Muscle of arm (tissue), 1 donor: ENCODE measurements at regions not wholly inside any gene's neighbourhood (a gene's known extent, or its start where the extent isn't known, plus 50 kb on each side); places are given as distances from the start of the nearest gene placed in this dataset.
"Not testable (repeated sequence)": the region's sequence is repeated elsewhere in the genome, so short reads cannot be mapped to it uniquely, and the experiment has no call there.

Source experiments
- DNase-seq: peaks from one replicate; pipeline ENCODE4 v3.0.0-alpha.2; 2013

GRCh38 chr5:110812639-110813038, 73.8 kb downstream of the SLC25A46 start:
- DNase-seq: no peak

GRCh38 chr5:110815916-110816605, 77.3 kb downstream of the SLC25A46 start:
- no peak for DNase-seq

- DNase-seq: peak; percentile 31
These were observed 78.7 kb downstream of the SLC25A46 start for GRCh38 chr5:110817459-110817858.

GRCh38 chr5:110823571-110823970, 84.8 kb downstream of the SLC25A46 start:
- no peak for DNase-seq

GRCh38 chr5:110824936-110825441, 86.2 kb downstream of the SLC25A46 start:
- DNase-seq: no peak

GRCh38 chr5:110832683-110833082, 93.9 kb downstream of the SLC25A46 start:
- DNase-seq: no peak

- DNase-seq: not testable (repeated sequence)
These were observed 96.1 kb downstream of the SLC25A46 start for GRCh38 chr5:110834933-110835332.

GRCh38 chr5:110836851-110837250, 98.0 kb downstream of the SLC25A46 start:
- DNase-seq: peak; percentile 59

GRCh38 chr5:110838357-110838756, 99.5 kb downstream of the SLC25A46 start:
- not testable (repeated sequence) for DNase-seq

GRCh38 chr5:110838961-110839360, 100.2 kb downstream of the SLC25A46 start:
- DNase-seq: peak; percentile 31

- DNase-seq: no peak
These were observed 101.6 kb downstream of the SLC25A46 start for GRCh38 chr5:110840347-110840960.

GRCh38 chr5:110841137-110841536, 102.3 kb downstream of the SLC25A46 start:
- DNase-seq: no peak

- DNase-seq: no peak
These were observed 104.1 kb downstream of the SLC25A46 start for GRCh38 chr5:110842948-110843347.

GRCh38 chr5:110844251-110844650, 105.4 kb downstream of the SLC25A46 start:
- no peak for DNase-seq

GRCh38 chr5:110846398-110847001, 107.7 kb downstream of the SLC25A46 start:
- no peak for DNase-seq

GRCh38 chr5:110851357-110851756, 112.5 kb downstream of the SLC25A46 start:
- no peak for DNase-seq

GRCh38 chr5:110852053-110852452, 113.2 kb downstream of the SLC25A46 start:
- DNase-seq: no peak

GRCh38 chr5:110852541-110852940, 113.7 kb downstream of the SLC25A46 start:
- DNase-seq: no peak

GRCh38 chr5:110853267-110853666, 114.5 kb downstream of the SLC25A46 start:
- DNase-seq: no peak

GRCh38 chr5:110854200-110854599, 115.4 kb downstream of the SLC25A46 start:
- DNase-seq: no peak

GRCh38 chr5:110855961-110856360, 117.2 kb downstream of the SLC25A46 start:
- no peak for DNase-seq

- no peak for DNase-seq
These were observed 126.7 kb downstream of the SLC25A46 start for GRCh38 chr5:110865400-110866094.
